NCI-H526 treated with DMSO at 0.1 percent for 48 hours (cell line): ENCODE measurements at regions not wholly inside any gene's neighbourhood (a gene's known extent, or its start where the extent isn't known, plus 50 kb on each side); places are given as distances from the start of the nearest gene placed in this dataset.

ENCODE experiments used
- DNase-seq: peaks from one replicate; lab custom pipeline; 2025; lab: John Stamatoyannopoulos, UW

GRCh38 chr12:114976959-114977358, 293.0 kb upstream of the TBX3 start:
- no peak for DNase-seq

GRCh38 chr12:114976372-114976771, 292.4 kb upstream of the TBX3 start:
- DNase-seq: no peak

- DNase-seq: no peak
Measured at GRCh38 chr12:114975640-114976310, 291.8 kb upstream of the TBX3 start.

- no peak for DNase-seq
Measured at GRCh38 chr12:114974826-114975639, 291.1 kb upstream of the TBX3 start.

GRCh38 chr12:114974333-114974732, 290.4 kb upstream of the TBX3 start:
- no peak for DNase-seq

GRCh38 chr12:114968727-114969126, 284.8 kb upstream of the TBX3 start:
- no peak for DNase-seq

- no peak for DNase-seq
Measured at GRCh38 chr12:114967151-114967550, 283.2 kb upstream of the TBX3 start.

- no peak for DNase-seq
Measured at GRCh38 chr12:114964841-114965240, 280.9 kb upstream of the TBX3 start.

GRCh38 chr12:114963846-114964245, 279.9 kb upstream of the TBX3 start:
- DNase-seq: no peak

- no peak for DNase-seq
Measured at GRCh38 chr12:114961491-114961890, 277.5 kb upstream of the TBX3 start.

- DNase-seq: no peak
Measured at GRCh38 chr12:114958538-114958937, 274.6 kb upstream of the TBX3 start.

- no peak for DNase-seq
Measured at GRCh38 chr12:114957225-114957624, 273.2 kb upstream of the TBX3 start.

- DNase-seq: no peak
Measured at GRCh38 chr12:114955414-114956014, 271.5 kb upstream of the TBX3 start.

GRCh38 chr12:114954511-114955055, 270.6 kb upstream of the TBX3 start:
- DNase-seq: peak; percentile 9

GRCh38 chr12:114952573-114953271, 268.7 kb upstream of the TBX3 start:
- no peak for DNase-seq

GRCh38 chr12:114949058-114949820, 265.3 kb upstream of the TBX3 start:
- no peak for DNase-seq

GRCh38 chr12:114945351-114945750, 261.4 kb upstream of the TBX3 start:
- no peak for DNase-seq

- DNase-seq: no peak
Measured at GRCh38 chr12:114944736-114945135, 260.8 kb upstream of the TBX3 start.

GRCh38 chr12:114943601-114944000, 259.6 kb upstream of the TBX3 start:
- DNase-seq: no peak

GRCh38 chr12:114938487-114939210, 254.7 kb upstream of the TBX3 start:
- no peak for DNase-seq
